HCT116 (cell line): ENCODE measurements at regions not wholly inside any gene's neighbourhood (a gene's known extent, or its start where the extent isn't known, plus 50 kb on each side); places are given as distances from the start of the nearest gene placed in this dataset.
"Not testable (repeated sequence)": the region's sequence is repeated elsewhere in the genome, so short reads cannot be mapped to it uniquely, and the experiment has no call there.

Experiments used
- ATAC-seq: fragments of 200-7000 bp; cut with Tn5 transposase; 2 replicates; pipeline ENCODE4 v1.9.1; 2020; ENCODE audit warnings: mild to moderate bottlenecking, moderate library complexity
- BruUV-seq: library from RNA; stranded (reverse); fragments of 400-500 nt; replicated peaks from 2 replicates; lab custom pipeline; 2021; lab: Mats Ljungman, UMichigan
- CTCF ChIA-PET: fragments of 300-600 bp; sonication (Branson Sonifier 250); formaldehyde crosslinking; loops from one replicate; lab custom pipeline; 2021; ENCODE audit warnings: antibody characterized with exemption; lab: Charles Lee
- POLR2A ChIA-PET: fragments of 300-600, 350-600 bp; sonication (Branson Sonifier 250); formaldehyde crosslinking; loops from one replicate; lab custom pipeline; 2021; ENCODE audit warnings: antibody characterized with exemption; lab: Charles Lee
- RAD21 ChIA-PET, 2 experiments: fragments of 300-600 bp; sonication (Branson Sonifier 250); formaldehyde crosslinking; loops; one replicate each; lab custom pipeline; 2023; ENCODE audit warnings: low total read pairs in 2 of 2; ENCODE audit not compliant: uncharacterized antibody in 2 of 2, unreplicated experiment in 2 of 2, low non-redundant PET in 1 of 2; lab: Charles Lee
- DNase-seq: peaks from one replicate; pipeline ENCODE4 v3.0.0-alpha.2; 2010; ENCODE audit warnings: low read depth, low spot score
- H2AFZ ChIP-seq: fragments of 200-600 bp; shearing (Covaris generic), sonication (generic); 2 replicates; pipeline ENCODE4 v1.6.1; 2017; ENCODE audit warnings: low read depth, mixed run types, mixed read lengths, antibody characterized with exemption, low read length; ENCODE audit not compliant: poor library complexity, severe bottlenecking
- H3K27ac ChIP-seq: 2 replicates; pipeline ENCODE4 v1.5.1; 2012; ENCODE audit warnings: low read depth, low read length
- H3K27me3 ChIP-seq: fragments of 200-600 bp; sonication (generic); 2 replicates; pipeline ENCODE4 v1.6.1; 2016; ENCODE audit warnings: mixed run types, low read length, mixed read lengths; ENCODE audit not compliant: insufficient read depth
- H3K36me3 ChIP-seq, 2 experiments: fragments of 200-500 bp in 1 of 2; fragments of 200-600 bp in 1 of 2; sonication (Bioruptor generic) in 1 of 2; sonication (generic) in 1 of 2; 2 replicates each; pipeline versions ENCODE4 v1.5.1 to v1.6.1; 2014 to 2016; ENCODE audit warnings: low read length in 2 of 2, inconsistent platforms in 1 of 2, mixed read lengths in 1 of 2, mixed run types in 1 of 2; ENCODE audit not compliant: insufficient read depth in 2 of 2, control insufficient read depth in 1 of 2
- H3K4me1 ChIP-seq, 2 experiments: fragments of 200-600 bp in 1 of 2; sonication (generic) in 1 of 2; 2 replicates each; pipeline versions ENCODE4 v1.5.1 to v1.6.1; 2012 to 2017; ENCODE audit warnings: low read length in 2 of 2, inconsistent platforms in 1 of 2, mild to moderate bottlenecking in 1 of 2, mixed read lengths in 1 of 2, mixed run types in 1 of 2, moderate library complexity in 1 of 2; ENCODE audit not compliant: insufficient read depth in 2 of 2, control insufficient read depth in 1 of 2
- H3K4me2 ChIP-seq: fragments of 200-600 bp; sonication (generic); 2 replicates; pipeline ENCODE4 v1.6.1; 2017; ENCODE audit warnings: mixed run types, low read length, mixed read lengths
- H3K4me3 ChIP-seq, 2 experiments: fragments of 200-600 bp in 1 of 2; sonication (generic) in 1 of 2; replicated peaks in 1 of 2; 2 replicates each; pipeline ENCODE4 v1.5.1; 2011 to 2016; ENCODE audit warnings: low read length in 2 of 2, control low read depth in 1 of 2, low read depth in 1 of 2, mild to moderate bottlenecking in 1 of 2, mixed read lengths in 1 of 2, mixed run types in 1 of 2
- H3K79me2 ChIP-seq: fragments of 200-600 bp; sonication (generic); 2 replicates; pipeline ENCODE4 v1.6.1; 2017; ENCODE audit warnings: mild to moderate bottlenecking, mixed run types, low read length, moderate library complexity, mixed read lengths; ENCODE audit not compliant: insufficient read depth
- H3K9ac ChIP-seq: fragments of 200-600 bp; sonication (generic); 2 replicates; pipeline ENCODE4 v1.6.1; 2016; ENCODE audit warnings: low read length, mixed read lengths
- H3K9me2 ChIP-seq: fragments of 200-600 bp; sonication (generic), shearing (Covaris generic); 2 replicates; pipeline ENCODE4 v1.6.1; 2017; ENCODE audit warnings: mixed run types, mild to moderate bottlenecking, moderate library complexity; ENCODE audit not compliant: insufficient read depth
- H3K9me3 ChIP-seq, 2 experiments: fragments of 200-500 bp in 1 of 2; fragments of 200-600 bp in 1 of 2; sonication (Bioruptor generic) in 1 of 2; sonication (generic) in 1 of 2; 2 replicates each; pipeline ENCODE4 v1.6.1; 2014 to 2017; ENCODE audit warnings: low read length in 2 of 2, mixed read lengths in 2 of 2, inconsistent platforms in 1 of 2, low read depth in 1 of 2, mild to moderate bottlenecking in 1 of 2, mixed run types in 1 of 2, moderate library complexity in 1 of 2; ENCODE audit not compliant: control insufficient read depth in 1 of 2, insufficient read depth in 1 of 2
- H4K20me1 ChIP-seq: fragments of 200-600 bp; sonication (generic), shearing (Covaris generic); 2 replicates; pipeline ENCODE4 v1.6.1; 2017; ENCODE audit warnings: mixed run types, mild to moderate bottlenecking, moderate library complexity; ENCODE audit not compliant: insufficient read depth
- REST ChIP-seq: IDR thresholded peaks from 2 replicates; pipeline ENCODE4 v1.6.1; 2012; ENCODE audit warnings: low read depth
- intact Hi-C: fragments of 100-400 bp; cut with micrococcal nuclease; formaldehyde crosslinking; loops from 2 replicates; pipeline ENCODE4 v1.10.0; 2022

- no peak for TF ChIP-seq REST
Observed at GRCh38 chr18:59079264-59079663, 60.4 kb upstream of the SEC11C start (continued).

DNA sequence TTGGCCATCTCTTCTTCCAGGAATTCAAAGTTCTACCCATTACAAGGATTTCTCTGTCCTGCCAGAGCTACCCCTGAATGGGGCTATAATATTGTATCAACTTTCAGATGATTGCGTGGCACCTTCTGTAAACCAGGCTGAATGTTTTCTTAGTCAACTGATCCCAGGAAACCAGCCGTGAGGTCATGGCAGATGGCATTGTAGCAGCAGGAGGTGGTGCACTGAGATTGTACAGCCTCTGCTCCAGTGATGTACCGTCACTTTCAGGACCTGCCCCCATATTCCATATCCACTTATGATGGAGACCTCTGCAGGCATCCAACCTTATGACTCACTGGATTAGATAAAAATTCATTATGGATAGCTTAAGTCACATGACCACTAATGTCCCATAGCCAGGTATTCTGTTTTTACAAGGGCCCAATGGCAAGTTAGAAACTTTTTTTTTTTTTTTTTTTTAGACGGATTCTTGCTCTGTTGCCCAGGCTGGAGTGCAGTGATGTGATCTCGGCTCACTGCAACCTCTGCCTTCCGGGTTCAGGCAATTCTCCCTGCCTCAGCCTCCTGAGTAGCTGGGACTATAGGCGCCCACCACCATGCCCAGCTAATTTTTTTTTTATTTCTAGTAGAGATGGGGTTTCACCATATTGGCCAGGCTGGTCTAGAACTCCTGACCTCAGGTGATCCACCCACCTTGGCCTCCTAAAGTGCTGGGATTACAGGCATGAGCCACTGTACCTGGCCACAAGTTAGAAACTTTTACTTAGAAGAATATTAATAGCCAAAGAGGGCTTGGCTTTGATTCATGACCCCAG is 59.8 kb upstream of the SEC11C start:
- H4K20me1 ChIP-seq, H3K36me3 ChIP-seq, H3K4me2 ChIP-seq, RAD21 ChIA-PET, POLR2A ChIA-PET, H3K4me1 ChIP-seq, H3K79me2 ChIP-seq, BruUV-seq, H3K9me2 ChIP-seq, H3K4me3 ChIP-seq, H3K9ac ChIP-seq, H2AFZ ChIP-seq, DNase-seq, H3K9me3 ChIP-seq, ATAC-seq, H3K27ac ChIP-seq: not testable (repeated sequence)
- intact Hi-C loops: loop anchor here (10.0 kb wide), 1 partner anchor 745 kb away; no protein-coding TSS in a partner anchor
- CTCF ChIA-PET: interaction anchor here (1.3 to 1.5 kb wide), 2 partner anchors 9 to 323 kb away, joined by 3 to 4 read pairs; no protein-coding TSS in a partner anchor
- H3K27me3 ChIP-seq: peaks cover 18% of the 10 kb centered on the region
